H1 (cell line): ENCODE measurements at regions not wholly inside any gene's neighbourhood (a gene's known extent, or its start where the extent isn't known, plus 50 kb on each side); places are given as distances from the start of the nearest gene placed in this dataset.

Experiments used
- CTCF ChIA-PET: fragments of 300-600 bp; sonication (Branson Sonifier 250); formaldehyde crosslinking; loops from one replicate; lab custom pipeline; 2021; ENCODE audit not compliant: partially characterized antibody; lab: Charles Lee
- POLR2A ChIA-PET: fragments of 300-600 bp; sonication (Branson Sonifier 250); formaldehyde crosslinking; loops from one replicate; lab custom pipeline; 2021; ENCODE audit warnings: inconsistent platforms; ENCODE audit not compliant: partially characterized antibody; lab: Charles Lee
- DNase-seq, 2 experiments: peaks; one replicate each; pipeline versions ENCODE4 v3.0.0 to v3.0.0-alpha.2; 2010 to 2022; ENCODE audit warnings: low spot score in 2 of 2, low read depth in 1 of 2, mixed read lengths in 1 of 2
- FAIRE-seq: peaks from 2 replicates; lab custom pipeline; 2011; peaks lifted over from hg19 to GRCh38; lab: Jason Lieb, UNC
- H2AFZ ChIP-seq: 2 replicates; pipeline ENCODE4 v1.8.1; 2012; ENCODE audit warnings: low read length, inconsistent platforms
- H2AK5ac ChIP-seq: 2 replicates; pipeline ENCODE4 v1.6.1; 2013; ENCODE audit warnings: low read depth, low read length
- H2BK120ac ChIP-seq: replicated peaks from 2 replicates; pipeline ENCODE3; 2013; ENCODE audit warnings: low read depth, low read length, inconsistent platforms
- H2BK12ac ChIP-seq: 2 replicates; pipeline ENCODE4 v1.6.1; 2013; ENCODE audit warnings: low read depth, low read length
- H2BK15ac ChIP-seq: 2 replicates; pipeline ENCODE4 v1.6.1; 2013; ENCODE audit warnings: low read length
- H2BK20ac ChIP-seq: 2 replicates; pipeline ENCODE4 v1.6.1; 2013; ENCODE audit warnings: low read length
- H2BK5ac ChIP-seq: 2 replicates; pipeline ENCODE4 v1.6.1; 2013; ENCODE audit warnings: low read depth, low read length
- H3K14ac ChIP-seq: 2 replicates; pipeline ENCODE4 v1.6.1; 2013; ENCODE audit warnings: inconsistent platforms; ENCODE audit not compliant: insufficient read length
- H3K18ac ChIP-seq: 2 replicates; pipeline ENCODE4 v1.6.1; 2013; ENCODE audit warnings: low read length; ENCODE audit errors: extremely low read depth
- H3K23ac ChIP-seq: 2 replicates; pipeline ENCODE4 v1.6.1; 2013; ENCODE audit warnings: inconsistent platforms; ENCODE audit not compliant: insufficient read length
- H3K23me2 ChIP-seq: 2 replicates; pipeline ENCODE4 v1.6.1; 2013; ENCODE audit warnings: low read depth, low read length
- H3K27ac ChIP-seq: 2 replicates; pipeline ENCODE4 v1.6.1; 2011; ENCODE audit warnings: low read depth, low read length, inconsistent platforms
- H3K27me3 ChIP-seq, 4 experiments: replicated peaks in 1 of 4; 1 replicate in 1 of 4; 2 replicates in 3 of 4; pipeline versions ENCODE4 v1.6.1 to v1.8.1; 2011 to 2013; ENCODE audit warnings: low read length in 3 of 4, mild to moderate bottlenecking in 3 of 4, inconsistent platforms in 2 of 4, mixed read lengths in 2 of 4, moderate library complexity in 1 of 4; ENCODE audit not compliant: control insufficient read depth in 3 of 4, insufficient read depth in 3 of 4; ENCODE audit errors: extremely low read depth in 1 of 4
- H3K36me3 ChIP-seq, 4 experiments: 2 replicates each; pipeline versions ENCODE4 v1.6.1 to v1.8.1; 2011 to 2013; ENCODE audit warnings: mild to moderate bottlenecking in 4 of 4, low read length in 3 of 4, moderate library complexity in 2 of 4, control low read depth in 1 of 4, inconsistent platforms in 1 of 4; ENCODE audit not compliant: insufficient read depth in 4 of 4, control insufficient read depth in 2 of 4
- H3K4ac ChIP-seq: replicated peaks from 2 replicates; pipeline ENCODE3; 2013; ENCODE audit warnings: low read length, low read depth, mixed read lengths, inconsistent platforms; ENCODE audit not compliant: insufficient read length
- H3K4me1 ChIP-seq, 4 experiments: replicated peaks in 1 of 4; 1 replicate in 1 of 4; 2 replicates in 3 of 4; pipeline versions ENCODE4 v1.6.1 to v1.8.1; 2011 to 2013; ENCODE audit warnings: low read length in 3 of 4, inconsistent platforms in 2 of 4, mixed read lengths in 1 of 4; ENCODE audit not compliant: insufficient read depth in 4 of 4, control insufficient read depth in 3 of 4
- H3K4me2 ChIP-seq, 2 experiments: 2 replicates each; pipeline versions ENCODE4 v1.6.1 to v1.8.1; 2011 to 2013; ENCODE audit warnings: low read depth in 2 of 2, low read length in 2 of 2, control low read depth in 1 of 2, inconsistent platforms in 1 of 2, mild to moderate bottlenecking in 1 of 2; ENCODE audit not compliant: insufficient read depth in 1 of 2
- H3K4me3 ChIP-seq, 4 experiments: fragments of 200-600, 300-600 bp in 1 of 4; sonication (generic), shearing (Covaris generic), sonication (Bioruptor Twin) in 1 of 4; 2 replicates each; pipeline versions ENCODE4 v1.5.1 to v1.8.1; 2011 to 2016; ENCODE audit warnings: low read length in 4 of 4, low read depth in 3 of 4, control low read depth in 2 of 4, inconsistent platforms in 2 of 4, mild to moderate bottlenecking in 2 of 4, mixed read lengths in 1 of 4, moderate library complexity in 1 of 4; ENCODE audit not compliant: insufficient read depth in 2 of 4; ENCODE audit errors: extremely low read depth in 1 of 4
- H3K56ac ChIP-seq: replicated peaks from 2 replicates; pipeline ENCODE3; 2013; ENCODE audit warnings: low read depth, mild to moderate bottlenecking, mixed read lengths, low read length, inconsistent platforms; ENCODE audit not compliant: insufficient read length
- H3K79me1 ChIP-seq: 2 replicates; pipeline ENCODE4 v1.6.1; 2013; ENCODE audit warnings: low read depth, low read length, control low read depth
- H3K79me2 ChIP-seq, 2 experiments: 2 replicates each; pipeline versions ENCODE4 v1.6.1 to v1.8.1; 2012 to 2013; ENCODE audit warnings: low read length in 2 of 2, mild to moderate bottlenecking in 2 of 2, inconsistent platforms in 1 of 2; ENCODE audit not compliant: insufficient read depth in 2 of 2, control insufficient read depth in 1 of 2
- H3K9ac ChIP-seq, 4 experiments: replicated peaks in 1 of 4; 1 replicate in 1 of 4; 2 replicates in 3 of 4; pipeline versions ENCODE4 v1.6.1 to v1.8.1; 2011 to 2013; ENCODE audit warnings: low read depth in 3 of 4, low read length in 3 of 4, control low read depth in 2 of 4, mild to moderate bottlenecking in 2 of 4, moderate library complexity in 2 of 4, inconsistent platforms in 1 of 4; ENCODE audit errors: extremely low read depth in 1 of 4
- H3K9me3 ChIP-seq, 2 experiments: 2 replicates each; pipeline versions ENCODE4 v1.6.1 to v1.8.1; 2012 to 2013; ENCODE audit warnings: mild to moderate bottlenecking in 2 of 2, moderate library complexity in 2 of 2, control low read depth in 1 of 2, inconsistent platforms in 1 of 2, low read depth in 1 of 2, low read length in 1 of 2, mixed read lengths in 1 of 2; ENCODE audit not compliant: insufficient read depth in 2 of 2
- H4K20me1 ChIP-seq, 2 experiments: replicated peaks in 1 of 2; 2 replicates each; pipeline versions ENCODE3 to v1.8.1; 2011 to 2013; ENCODE audit warnings: inconsistent platforms in 2 of 2, low read length in 2 of 2, mild to moderate bottlenecking in 1 of 2; ENCODE audit not compliant: insufficient read depth in 2 of 2, control insufficient read depth in 1 of 2
- H4K5ac ChIP-seq: 2 replicates; pipeline ENCODE4 v1.6.1; 2013; ENCODE audit warnings: low read length, low read depth, mixed read lengths, inconsistent platforms; ENCODE audit not compliant: insufficient read length
- H4K8ac ChIP-seq: 2 replicates; pipeline ENCODE4 v1.8.0; 2013; ENCODE audit warnings: mild to moderate bottlenecking, moderate library complexity, low read length, inconsistent platforms; ENCODE audit not compliant: insufficient read depth; ENCODE audit errors: extremely low read depth
- H4K91ac ChIP-seq: replicated peaks from 2 replicates; pipeline ENCODE3; 2013; ENCODE audit warnings: low read length, mixed read lengths, inconsistent platforms; ENCODE audit not compliant: insufficient read length
- ASH2L ChIP-seq: fragments of 200-600, 300-600 bp; sonication (generic); IDR thresholded peaks from one replicate; pipeline ENCODE4 v1.7.1; 2017; ENCODE audit warnings: low read length
- BCL11A ChIP-seq, 2 experiments: IDR thresholded peaks; one replicate each; pipeline ENCODE4 v1.6.1; 2011; ENCODE audit warnings: low read depth in 2 of 2, low read length in 2 of 2, mild to moderate bottlenecking in 2 of 2
- CBX5 ChIP-seq: fragments of 300-800, 300-1000 bp; sonication (generic); IDR thresholded peaks from 2 replicates; pipeline ENCODE4 v1.7.1; 2016; ENCODE audit warnings: antibody characterized with exemption, low read length, low read depth
- E2F6 ChIP-seq: IDR thresholded peaks from 2 replicates; pipeline ENCODE4 v1.6.1; 2012; ENCODE audit warnings: inconsistent platforms
- GTF2F1 ChIP-seq: IDR thresholded peaks from 2 replicates; pipeline ENCODE4 v1.6.1; 2012; ENCODE audit warnings: low read depth, low read length, improper control_type of control experiment, borderline replicate concordance
- NANOG ChIP-seq: IDR thresholded peaks from 2 replicates; pipeline ENCODE4 v1.6.1; 2011; ENCODE audit warnings: low read length, low read depth, mild to moderate bottlenecking, inconsistent platforms; ENCODE audit not compliant: insufficient read depth, poor library complexity, severe bottlenecking
- WGBS, 2 experiments: shearing (Covaris generic) in 1 of 2; methylation state at CpG; one replicate each; pipeline versions ENCODE4 v1.1.6 to v1.1.7; 2013 to 2015; ENCODE audit warnings: low lambda C conversion rate in 2 of 2, mixed read lengths in 2 of 2, inconsistent platforms in 1 of 2, low coverage in 1 of 2, missing lambda C conversion rate in 1 of 2; ENCODE audit not compliant: insufficient replicate concordance in 2 of 2, insufficient coverage in 1 of 2, insufficient read length in 1 of 2; ENCODE audit errors: extremely low coverage in 1 of 2, missing lambda C conversion rate in 1 of 2; 5-methylcytosine and 5-hydroxymethylcytosine counted together

GRCh38 chr1:30472526-30472925, 250.9 kb downstream of the MATN1 start:
- Histone ChIP-seq H4K20me1 (no peaks in the 10 kb centered on the region), H3K9me3 (no peaks in the 10 kb centered on the region), H3K79me1 (no peaks in the 10 kb centered on the region), H3K36me3 (no peaks in the 10 kb centered on the region), H2BK12ac (no peak overlapping the region), H3K23me2 (peaks cover 2% of the 10 kb centered on the region; the same call in 1 of the 2 replicates), H3K18ac (no peak overlapping the region), H2BK15ac (no peak overlapping the region), H4K5ac (no peak overlapping the region), H3K27ac (no peak overlapping the region), H2AK5ac (no peak overlapping the region), H3K56ac (no peak overlapping the region), H2AFZ (no peak overlapping the region), H3K4me2 (no peak overlapping the region), H3K4ac (no peak overlapping the region), H2BK5ac (no peak overlapping the region), H4K8ac (no peak overlapping the region), H2BK120ac (no peak overlapping the region), H3K23ac (no peak overlapping the region), H3K14ac (no peak overlapping the region), H2BK20ac (no peak overlapping the region), H3K9ac (no peak overlapping the region), H3K4me1 (no peaks in the 10 kb centered on the region), H4K91ac (no peak overlapping the region), H3K27me3 (no peaks in the 10 kb centered on the region), H3K79me2 (no peaks in the 10 kb centered on the region), H3K4me3 (no peak overlapping the region)
- POLR2A ChIA-PET: no interaction called here
- DNase-seq (no peak), FAIRE-seq (no peak)
- 95% methylated on average over 7 of the region's 7 CpGs; no CpG with 5 or more reads in 1 of the 2 experiments for WGBS, 2 experiments
- CTCF ChIA-PET: interaction anchor here (0.7 to 1.0 kb wide), 2 partner anchors 10 to 797 kb away, joined by 3 read pairs; no protein-coding TSS in a partner anchor
- TF ChIP-seq ASH2L (no peak), E2F6 (no peak), NANOG (no peak), GTF2F1 (no peak), CBX5 (no peak), BCL11A (IDR thresholded peaks at IDR 0.05; ENCODE audit: low read depth in 2 of 2, low read length in 2 of 2) (no peak)
